HFF-Myc (cell line): ENCODE measurements at regions not wholly inside any gene's neighbourhood (a gene's known extent, or its start where the extent isn't known, plus 50 kb on each side); places are given as distances from the start of the nearest gene placed in this dataset.

Source experiments
- DNase-seq: peaks from one replicate; pipeline ENCODE4 v3.0.0-alpha.2; 2011; ENCODE audit warnings: low read depth; ENCODE audit errors: extremely low read depth
- H3K4me3 ChIP-seq: replicated peaks from 2 replicates; pipeline ENCODE4 v1.5.1; 2011; ENCODE audit warnings: low read depth, mild to moderate bottlenecking, control low read depth, low read length
- CTCF ChIP-seq: IDR thresholded peaks from 2 replicates; pipeline ENCODE4 v1.5.1; 2012; ENCODE audit warnings: mild to moderate bottlenecking, low read depth, low read length, control low read depth; ENCODE audit errors: missing control alignments

DNA sequence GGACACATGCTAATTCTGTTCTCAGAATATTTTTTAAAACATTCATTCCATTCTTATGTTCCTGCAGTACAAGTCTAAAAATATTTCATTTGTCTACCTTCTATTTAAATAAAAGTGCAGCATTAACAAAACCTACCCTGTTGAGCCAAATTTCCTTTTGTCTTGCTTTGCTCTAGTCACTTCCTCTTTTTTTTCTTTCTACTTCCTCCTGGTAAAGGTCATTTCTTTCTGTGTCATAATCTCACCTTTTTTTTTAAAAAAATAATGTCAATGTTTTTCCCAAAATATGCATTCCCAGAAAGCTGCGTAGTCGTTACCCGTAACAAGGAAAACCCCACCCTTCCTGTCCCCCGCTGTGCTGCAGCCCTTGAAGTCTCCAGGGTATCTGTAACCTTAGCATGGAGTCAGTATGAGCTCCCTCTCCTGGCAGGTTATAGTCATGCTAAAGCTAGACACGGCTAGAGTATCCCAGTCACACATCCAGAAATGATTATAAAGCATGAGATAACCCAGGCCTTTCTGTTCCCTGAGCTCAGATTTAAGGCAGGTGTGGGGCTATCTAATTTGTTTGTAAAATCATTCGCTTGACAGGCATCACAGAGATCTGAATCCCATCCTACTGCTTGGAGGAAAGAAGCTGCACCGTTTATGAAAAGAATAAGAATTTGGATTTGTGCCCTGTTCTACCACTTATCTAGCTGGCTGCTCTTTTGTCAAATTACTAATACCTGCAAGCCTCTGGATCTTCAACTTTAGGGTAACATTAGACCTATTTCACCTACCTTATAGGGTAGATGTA is 51.1 kb upstream of the EED start:
- peak; percentile 57 for DNase-seq
- no peak overlapping the region for H3K4me3 ChIP-seq
- TF ChIP-seq CTCF: peak; percentile 66

DNA sequence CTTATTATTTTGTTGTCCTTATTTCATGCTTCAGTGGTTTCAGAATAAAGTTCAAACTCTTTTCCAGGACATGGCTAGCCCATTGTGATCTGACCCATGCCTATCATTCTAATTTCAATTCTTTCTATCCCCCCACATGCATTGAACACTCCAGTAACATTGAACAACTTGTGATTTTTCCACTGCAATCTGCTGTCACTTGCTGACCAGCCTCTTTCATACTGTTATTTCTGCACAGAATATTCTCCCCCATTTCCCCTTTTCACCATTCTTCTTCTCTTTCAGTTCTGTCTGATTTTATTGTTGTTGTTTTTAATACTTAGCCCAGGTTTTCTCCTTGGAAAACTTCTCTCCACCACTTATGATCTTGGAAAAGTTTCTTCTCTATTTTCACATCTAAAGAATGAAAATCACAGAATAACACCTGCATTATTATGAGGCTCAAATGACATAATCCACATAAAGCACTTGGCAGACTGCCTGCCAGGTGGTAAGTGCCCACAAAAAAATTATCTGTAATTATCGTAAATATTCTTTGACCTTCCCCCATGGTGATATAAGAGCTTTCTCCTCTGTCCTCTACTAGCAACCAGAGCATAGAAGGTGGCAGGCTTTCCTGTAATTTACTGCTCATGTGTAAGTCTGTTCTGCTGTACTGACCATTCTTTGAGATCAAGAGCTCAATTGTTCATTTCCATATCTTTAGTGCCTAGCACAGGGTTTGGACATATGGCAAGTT is 51.9 kb upstream of the EED start:
- no peak for TF ChIP-seq CTCF
- no peak overlapping the region for H3K4me3 ChIP-seq
- DNase-seq: no peak

DNA sequence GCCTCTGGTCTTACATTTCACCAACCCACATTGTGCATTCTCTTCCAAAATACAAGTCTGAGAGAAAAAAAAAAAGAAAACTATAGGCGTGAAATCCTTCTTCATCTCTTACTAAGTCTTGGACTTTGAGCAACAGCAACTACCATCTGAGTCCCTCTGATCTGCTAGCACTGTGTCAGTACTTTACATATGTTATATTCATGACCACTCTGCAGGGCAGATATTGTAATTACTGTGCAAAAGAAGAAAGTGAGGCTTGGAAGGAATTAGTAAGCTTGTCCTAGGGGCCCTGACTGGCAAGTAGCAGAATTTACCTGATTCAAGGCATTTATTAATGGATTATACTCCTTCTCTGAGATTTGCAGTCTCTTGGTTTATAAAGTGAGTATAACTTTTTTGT is 52.7 kb upstream of the EED start:
- TF ChIP-seq CTCF: no peak
- no peak overlapping the region for H3K4me3 ChIP-seq
- DNase-seq: no peak

DNA sequence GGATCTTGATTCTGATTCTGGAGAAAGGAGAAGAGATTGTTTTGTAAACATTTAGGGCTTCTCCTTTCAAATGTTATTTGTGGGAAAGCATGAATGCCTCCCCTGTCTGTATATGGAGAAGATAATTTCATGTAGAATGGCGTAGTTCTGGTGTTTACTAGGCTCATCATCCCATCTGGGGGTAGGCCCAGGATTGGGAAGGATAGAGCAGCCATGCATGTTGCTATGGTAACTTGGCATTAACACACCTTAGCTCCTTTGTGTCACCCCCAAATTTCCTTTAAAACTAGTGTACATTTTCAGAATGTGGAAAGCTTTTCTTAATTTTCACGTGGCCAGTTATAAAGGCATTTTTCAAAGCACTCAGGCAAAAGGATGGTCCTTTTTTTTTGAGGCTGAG is 57.5 kb upstream of the EED start:
- no peak overlapping the region for H3K4me3 ChIP-seq
- DNase-seq: no peak
- TF ChIP-seq CTCF: no peak

DNA sequence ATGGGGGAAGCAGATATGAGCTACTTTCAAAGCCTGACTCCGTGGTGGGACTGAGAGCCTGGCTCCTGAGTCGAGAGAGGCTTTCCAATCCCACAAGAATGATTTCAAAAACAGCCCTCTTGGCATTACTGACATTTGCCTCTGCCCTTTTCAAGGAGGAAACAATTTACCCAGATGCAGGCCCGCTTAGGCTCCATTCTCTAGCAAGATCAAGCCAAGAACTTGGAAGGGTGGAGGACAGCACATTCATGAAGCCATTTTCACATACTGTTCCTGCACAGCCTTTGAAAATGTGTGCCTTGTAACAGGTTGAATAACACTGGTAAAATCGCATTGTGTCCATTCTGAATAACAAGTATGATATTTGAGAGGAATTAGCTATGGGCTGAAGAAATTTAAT is 58.2 kb upstream of the EED start:
- no peak overlapping the region for H3K4me3 ChIP-seq
- no peak for TF ChIP-seq CTCF
- no peak for DNase-seq

GRCh38 chr11:86185381-86185750 is 59.2 kb upstream of the EED start:
- H3K4me3 ChIP-seq: no peak overlapping the region
- TF ChIP-seq CTCF: no peak
- DNase-seq: no peak
